ENCODE measurements at regions not wholly inside any gene's neighbourhood (a gene's known extent, or its start where the extent isn't known, plus 50 kb on each side); places are given as distances from the start of the nearest gene placed in this dataset.

DNA sequence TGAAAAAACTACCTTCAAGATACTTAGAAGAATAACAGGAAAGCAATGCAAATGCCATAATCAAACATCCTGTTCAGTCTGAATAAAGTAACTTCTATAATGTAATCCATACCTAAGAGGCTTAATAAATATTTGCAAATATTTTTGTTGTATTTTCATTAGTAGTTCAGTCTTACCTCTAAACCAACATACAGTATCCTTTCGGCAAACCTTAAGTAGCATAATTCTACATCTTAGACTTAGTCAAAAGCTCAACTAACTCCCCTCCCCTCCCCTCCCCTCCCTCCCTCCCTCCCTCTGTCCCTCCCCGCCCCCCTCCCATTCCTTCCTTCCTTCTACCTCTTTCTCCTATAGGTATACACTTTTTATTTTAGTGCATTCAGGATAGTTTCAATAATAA is 1373.2 kb downstream of the SUCLG1 start:
- H3K9me3 ChIP-seq: peaks cover 11% of the 10 kb centered on the region
- H3K4me1 ChIP-seq: no peaks in the 10 kb centered on the region
- FAIRE-seq (no peak), ATAC-seq (no peak), DNase-seq (ENCODE audit: low read depth in 1 of 2, low spot score in 1 of 2) (no peak)
- H3K27ac ChIP-seq: no peak overlapping the region
- no peak for TF ChIP-seq ZNF302 (CRISPR knock-in tag; IDR thresholded peaks at IDR 0.05)
- TF ChIP-seq, protein P1, sequence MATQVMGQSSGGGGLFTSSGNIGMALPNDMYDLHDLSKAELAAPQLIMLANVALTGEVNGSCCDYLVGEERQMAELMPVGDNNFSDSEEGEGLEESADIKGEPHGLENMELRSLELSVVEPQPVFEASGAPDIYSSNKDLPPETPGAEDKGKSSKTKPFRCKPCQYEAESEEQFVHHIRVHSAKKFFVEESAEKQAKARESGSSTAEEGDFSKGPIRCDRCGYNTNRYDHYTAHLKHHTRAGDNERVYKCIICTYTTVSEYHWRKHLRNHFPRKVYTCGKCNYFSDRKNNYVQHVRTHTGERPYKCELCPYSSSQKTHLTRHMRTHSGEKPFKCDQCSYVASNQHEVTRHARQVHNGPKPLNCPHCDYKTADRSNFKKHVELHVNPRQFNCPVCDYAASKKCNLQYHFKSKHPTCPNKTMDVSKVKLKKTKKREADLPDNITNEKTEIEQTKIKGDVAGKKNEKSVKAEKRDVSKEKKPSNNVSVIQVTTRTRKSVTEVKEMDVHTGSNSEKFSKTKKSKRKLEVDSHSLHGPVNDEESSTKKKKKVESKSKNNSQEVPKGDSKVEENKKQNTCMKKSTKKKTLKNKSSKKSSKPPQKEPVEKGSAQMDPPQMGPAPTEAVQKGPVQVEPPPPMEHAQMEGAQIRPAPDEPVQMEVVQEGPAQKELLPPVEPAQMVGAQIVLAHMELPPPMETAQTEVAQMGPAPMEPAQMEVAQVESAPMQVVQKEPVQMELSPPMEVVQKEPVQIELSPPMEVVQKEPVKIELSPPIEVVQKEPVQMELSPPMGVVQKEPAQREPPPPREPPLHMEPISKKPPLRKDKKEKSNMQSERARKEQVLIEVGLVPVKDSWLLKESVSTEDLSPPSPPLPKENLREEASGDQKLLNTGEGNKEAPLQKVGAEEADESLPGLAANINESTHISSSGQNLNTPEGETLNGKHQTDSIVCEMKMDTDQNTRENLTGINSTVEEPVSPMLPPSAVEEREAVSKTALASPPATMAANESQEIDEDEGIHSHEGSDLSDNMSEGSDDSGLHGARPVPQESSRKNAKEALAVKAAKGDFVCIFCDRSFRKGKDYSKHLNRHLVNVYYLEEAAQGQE (IDR thresholded peaks at IDR 0.05): no peak
- no peak for TF ChIP-seq ZC3H11A (IDR thresholded peaks at IDR 0.05)
- no peak for TF ChIP-seq ZFP36 (IDR thresholded peaks at IDR 0.05; ENCODE audit: borderline replicate concordance, partially characterized antibody)
- TF ChIP-seq POLR2A (IDR thresholded peaks at IDR 0.05; ENCODE audit: low read length): no peak
- H3K4me3 ChIP-seq: no peak overlapping the region
- WGBS (ENCODE audit: missing lambda C conversion rate): 88% methylated on average over 1 of the region's 2 CpGs
- ChIA-PET POLR2A (no interaction called here), CTCF (no interaction called here)
- no peak overlapping the region for H3K4me2 ChIP-seq

DNA sequence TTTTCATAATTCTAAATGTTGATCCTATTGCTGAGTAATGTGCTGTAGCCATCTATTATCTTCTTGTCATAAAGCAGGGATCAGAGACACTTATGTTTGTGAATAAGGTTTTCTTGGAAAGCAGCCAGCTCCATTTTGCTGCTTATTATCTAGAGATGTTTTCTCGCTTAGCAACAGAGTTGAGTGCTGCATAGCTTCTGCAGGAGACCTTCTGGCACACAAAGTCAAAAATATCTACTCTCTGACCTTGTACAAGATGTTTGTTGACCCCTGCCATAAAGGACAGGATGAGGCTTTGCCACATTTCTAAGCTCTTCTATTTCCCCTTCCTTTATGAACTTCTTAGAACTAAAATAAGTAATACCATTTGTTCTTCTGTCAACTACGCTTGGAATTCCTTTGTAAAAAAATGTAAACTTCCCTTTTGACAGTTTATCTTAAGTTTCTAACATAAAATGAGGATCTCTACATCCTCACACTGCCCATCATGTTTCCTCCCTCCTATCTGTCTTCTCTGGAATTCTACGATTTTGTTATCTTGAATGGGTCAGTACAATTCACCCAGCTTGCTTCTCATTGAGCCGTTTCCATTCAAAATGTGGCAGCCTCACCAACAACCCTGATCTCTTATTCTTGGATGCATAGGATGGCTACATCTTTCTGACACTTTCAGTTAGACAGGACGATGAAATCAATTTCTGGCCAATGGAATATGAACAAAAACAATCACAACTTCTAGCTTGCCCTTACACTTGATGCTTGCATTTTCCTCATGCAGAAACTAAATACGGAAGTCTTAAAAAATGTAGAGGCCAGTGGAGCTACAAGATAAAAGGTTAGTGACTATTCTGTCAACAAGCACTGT is 1377.0 kb downstream of the SUCLG1 start:
- Histone ChIP-seq H3K9me3 (peaks cover 6% of the 10 kb centered on the region), H3K4me3 (no peak overlapping the region), H3K27ac (no peak overlapping the region), H3K4me2 (no peak overlapping the region), H3K4me1 (no peaks in the 10 kb centered on the region)
- POLR2A ChIA-PET: no interaction called here
- no peak for ATAC-seq
- no peak for FAIRE-seq
- no peak for DNase-seq (ENCODE audit: low read depth in 1 of 2, low spot score in 1 of 2)
- no peak for TF ChIP-seq EP300 (IDR thresholded peaks at IDR 0.05)
- no peak for TF ChIP-seq PHF8 (IDR thresholded peaks at IDR 0.05; ENCODE audit: borderline replicate concordance, low read depth)
- TF ChIP-seq CHD4 (IDR thresholded peaks at IDR 0.05; ENCODE audit: borderline replicate concordance): no peak
- TF ChIP-seq TP53 (CRISPR knock-in tag; IDR thresholded peaks at IDR 0.05): no peak
- no peak for TF ChIP-seq POLR2AphosphoS2 (conservative IDR thresholded peaks at IDR 0.05; ENCODE audit: low read length)
- no peak for TF ChIP-seq ZC3H11A (IDR thresholded peaks at IDR 0.05)
- TF ChIP-seq FOSL2 (IDR thresholded peaks at IDR 0.05): no peak
- TF ChIP-seq FOSL2 (CRISPR knock-in tag; IDR thresholded peaks at IDR 0.05): no peak
- TF ChIP-seq, protein P2, sequence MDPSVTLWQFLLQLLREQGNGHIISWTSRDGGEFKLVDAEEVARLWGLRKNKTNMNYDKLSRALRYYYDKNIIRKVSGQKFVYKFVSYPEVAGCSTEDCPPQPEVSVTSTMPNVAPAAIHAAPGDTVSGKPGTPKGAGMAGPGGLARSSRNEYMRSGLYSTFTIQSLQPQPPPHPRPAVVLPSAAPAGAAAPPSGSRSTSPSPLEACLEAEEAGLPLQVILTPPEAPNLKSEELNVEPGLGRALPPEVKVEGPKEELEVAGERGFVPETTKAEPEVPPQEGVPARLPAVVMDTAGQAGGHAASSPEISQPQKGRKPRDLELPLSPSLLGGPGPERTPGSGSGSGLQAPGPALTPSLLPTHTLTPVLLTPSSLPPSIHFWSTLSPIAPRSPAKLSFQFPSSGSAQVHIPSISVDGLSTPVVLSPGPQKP (IDR thresholded peaks at IDR 0.05; ENCODE audit: low read depth, low read length): no peak
- TF ChIP-seq, protein P3, sequence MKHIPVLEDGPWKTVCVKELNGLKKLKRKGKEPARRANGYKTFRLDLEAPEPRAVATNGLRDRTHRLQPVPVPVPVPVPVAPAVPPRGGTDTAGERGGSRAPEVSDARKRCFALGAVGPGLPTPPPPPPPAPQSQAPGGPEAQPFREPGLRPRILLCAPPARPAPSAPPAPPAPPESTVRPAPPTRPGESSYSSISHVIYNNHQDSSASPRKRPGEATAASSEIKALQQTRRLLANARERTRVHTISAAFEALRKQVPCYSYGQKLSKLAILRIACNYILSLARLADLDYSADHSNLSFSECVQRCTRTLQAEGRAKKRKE (CRISPR knock-in tag; IDR thresholded peaks at IDR 0.05; ENCODE audit: low read depth): no peak
- no peak for TF ChIP-seq ESRRA (IDR thresholded peaks at IDR 0.05; ENCODE audit: borderline replicate concordance, low read length)
- TF ChIP-seq RAD21 (conservative IDR thresholded peaks at IDR 0.05 in 1 of 2, IDR thresholded peaks at IDR 0.05 in 1 of 2): no peak
- no peak for TF ChIP-seq E2F6 (IDR thresholded peaks at IDR 0.05; ENCODE audit: borderline replicate concordance, low read depth)
- no peak for TF ChIP-seq NPAS2 (CRISPR knock-in tag; IDR thresholded peaks at IDR 0.05; ENCODE audit: borderline replicate concordance)
- TF ChIP-seq NR3C1 (IDR thresholded peaks at IDR 0.05): no peak
- no peak for TF ChIP-seq RCOR1 (IDR thresholded peaks at IDR 0.05; ENCODE audit: low read depth, low read length)
- no peak for TF ChIP-seq RARB (CRISPR knock-in tag; IDR thresholded peaks at IDR 0.05)
- CTCF ChIA-PET: no interaction called here
- 19% methylated on average over 6 of the region's 6 CpGs for WGBS (ENCODE audit: missing lambda C conversion rate)
